Vagina (tissue), 2 donors: ENCODE measurements at regions not wholly inside any gene's neighbourhood (a gene's known extent, or its start where the extent isn't known, plus 50 kb on each side); places are given as distances from the start of the nearest gene placed in this dataset.

Experiments
- DNase-seq, 2 donors: peaks; one replicate each; pipeline ENCODE4 v3.0.0-alpha.2; 2017; ENCODE audit errors: extremely low spot score in 2 of 2
- H3K27ac ChIP-seq: fragments of 200-600 bp; sonication (generic); one replicate; pipeline ENCODE4 v1.5.1; 2019
- H3K27me3 ChIP-seq: fragments of 200-600 bp; sonication (generic); one replicate; pipeline ENCODE4 v1.5.1; 2019
- H3K36me3 ChIP-seq, 2 donors: fragments of 200-600 bp; sonication (generic); one replicate each; pipeline ENCODE4 v1.5.1; 2017 to 2019
- H3K4me1 ChIP-seq: fragments of 200-600 bp; sonication (generic); one replicate; pipeline ENCODE4 v1.5.1; 2019
- H3K4me3 ChIP-seq, 2 donors: fragments of 200-600 bp; sonication (generic); 1 replicate in 1 of 2; 2 replicates in 1 of 2; pipeline ENCODE4 v1.5.1; 2016 to 2019
- H3K9me3 ChIP-seq: fragments of 200-600 bp; sonication (generic); one replicate; pipeline ENCODE4 v1.5.1; 2019
- CTCF ChIP-seq, 3 experiments: fragments of 450-650 bp in 2 of 3; fragments of 200-600 bp in 1 of 3; sonication (generic) in 1 of 3; IDR thresholded peaks; one replicate each; pipeline ENCODE4 v1.5.1; 2017 to 2019; ENCODE audit warnings: antibody characterized with exemption in 3 of 3, mild to moderate bottlenecking in 2 of 3, moderate library complexity in 2 of 3
- POLR2A ChIP-seq, 2 donors: fragments of 450-650 bp; IDR thresholded peaks; one replicate each; pipeline ENCODE4 v1.6.1; 2017; ENCODE audit warnings: antibody characterized with exemption in 2 of 2, mild to moderate bottlenecking in 2 of 2, moderate library complexity in 2 of 2
- POLR2AphosphoS5 ChIP-seq, 2 donors: sonication (generic); formaldehyde crosslinking; IDR thresholded peaks; one replicate each; pipeline ENCODE4 v1.9.0; 2017; ENCODE audit warnings: antibody characterized with exemption in 2 of 2, mild to moderate bottlenecking in 2 of 2, low read depth in 1 of 2; ENCODE audit not compliant: insufficient read depth in 1 of 2
- intact Hi-C: fragments of 100-400 bp; cut with DNase I; formaldehyde crosslinking; loops from one replicate; pipeline ENCODE4 v1.15.1; 2023

DNA sequence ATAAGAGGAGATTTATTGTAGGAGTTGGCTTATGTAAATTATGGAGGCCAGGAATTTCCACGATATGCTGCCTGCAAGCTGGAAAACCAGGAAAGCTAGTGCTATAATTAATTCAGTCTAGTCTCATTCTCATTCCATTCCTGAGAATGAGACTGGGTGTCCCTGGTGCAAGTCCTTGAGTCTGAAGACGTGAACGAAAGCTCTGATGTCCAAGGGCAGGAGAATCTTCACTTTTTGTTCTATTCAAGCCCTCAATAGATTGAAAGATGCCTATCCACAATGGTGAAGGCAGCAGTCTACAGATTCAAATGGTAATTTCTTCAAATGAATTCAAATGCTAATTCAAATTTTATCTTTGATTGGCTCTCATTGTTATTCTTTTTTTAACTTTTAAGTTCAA is 851.1 kb upstream of the MGAT4C start:
- TF ChIP-seq POLR2AphosphoS5 (IDR thresholded peaks at IDR 0.05; ENCODE audit: insufficient read depth in 1 of 2, low read depth in 1 of 2) = no peak
- TF ChIP-seq CTCF (IDR thresholded peaks at IDR 0.05) = no peak
- TF ChIP-seq POLR2A (IDR thresholded peaks at IDR 0.05) = no peak

GRCh38 chr12:87096082-87096585 is 839.9 kb upstream of the MGAT4C start:
- no peak overlapping the region for H3K27ac ChIP-seq
- no peak for DNase-seq
- TF ChIP-seq POLR2AphosphoS5 (IDR thresholded peaks at IDR 0.05; ENCODE audit: insufficient read depth in 1 of 2, low read depth in 1 of 2) (no peak), POLR2A (IDR thresholded peaks at IDR 0.05) (no peak)
- no peaks in the 10 kb centered on the region for H3K36me3 ChIP-seq
- no peak overlapping the region for H3K4me3 ChIP-seq
- no peaks in the 10 kb centered on the region for H3K27me3 ChIP-seq
- no peaks in the 10 kb centered on the region for H3K4me1 ChIP-seq
- H3K9me3 ChIP-seq = no peaks in the 10 kb centered on the region
- intact Hi-C loops = no loop called here

More for the DNA sequence above, 851.1 kb upstream of the MGAT4C start:
- H3K4me1 ChIP-seq = no peaks in the 10 kb centered on the region
- H3K4me3 ChIP-seq = no peak overlapping the region
- intact Hi-C loops = no loop called here
- H3K27me3 ChIP-seq = no peaks in the 10 kb centered on the region
- H3K36me3 ChIP-seq = no peaks in the 10 kb centered on the region
- no peak for DNase-seq
- no peaks in the 10 kb centered on the region for H3K9me3 ChIP-seq
- H3K27ac ChIP-seq = no peak overlapping the region

DNA sequence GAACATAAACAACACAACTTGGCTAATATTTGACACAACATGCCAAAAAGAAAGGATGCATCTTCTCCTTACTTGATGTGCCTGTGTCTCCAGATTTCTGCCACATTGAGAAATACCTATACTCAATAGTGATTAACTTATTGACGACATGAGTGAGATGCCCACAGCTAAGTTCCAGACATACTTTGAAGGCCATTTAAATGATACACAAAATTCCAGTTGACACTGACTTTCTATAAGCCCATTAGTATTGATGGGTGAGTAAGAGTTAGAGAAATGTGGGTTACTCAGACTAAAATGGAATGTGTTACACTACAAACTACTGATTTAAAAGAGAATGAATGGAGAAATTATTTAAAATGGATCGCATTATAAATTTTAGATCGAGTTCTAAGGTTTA is 838.2 kb upstream of the MGAT4C start:
- no peaks in the 10 kb centered on the region for H3K36me3 ChIP-seq
- no peak for DNase-seq
- no peaks in the 10 kb centered on the region for H3K27me3 ChIP-seq
- TF ChIP-seq CTCF (IDR thresholded peaks at IDR 0.05) (no peak), POLR2A (IDR thresholded peaks at IDR 0.05) (no peak), POLR2AphosphoS5 (IDR thresholded peaks at IDR 0.05; ENCODE audit: insufficient read depth in 1 of 2, low read depth in 1 of 2) (no peak)
- no peaks in the 10 kb centered on the region for H3K4me1 ChIP-seq
- no peaks in the 10 kb centered on the region for H3K9me3 ChIP-seq
- H3K27ac ChIP-seq = no peak overlapping the region
- intact Hi-C loops = no loop called here
- no peak overlapping the region for H3K4me3 ChIP-seq

GRCh38 chr12:87092421-87092820 is 836.2 kb upstream of the MGAT4C start:
- no peaks in the 10 kb centered on the region for H3K4me1 ChIP-seq
- no peak overlapping the region for H3K27ac ChIP-seq
- no peaks in the 10 kb centered on the region for H3K27me3 ChIP-seq
- H3K9me3 ChIP-seq = no peaks in the 10 kb centered on the region
- intact Hi-C loops = no loop called here
- H3K36me3 ChIP-seq = no peaks in the 10 kb centered on the region
- no peak for DNase-seq
- TF ChIP-seq POLR2AphosphoS5 (IDR thresholded peaks at IDR 0.05; ENCODE audit: insufficient read depth in 1 of 2, low read depth in 1 of 2) = no peak
- TF ChIP-seq POLR2A (IDR thresholded peaks at IDR 0.05) = no peak
- TF ChIP-seq CTCF (IDR thresholded peaks at IDR 0.05) = no peak
- H3K4me3 ChIP-seq = no peak overlapping the region

GRCh38 chr12:87086118-87086891 is 830.1 kb upstream of the MGAT4C start:
- TF ChIP-seq CTCF (IDR thresholded peaks at IDR 0.05) (no peak), POLR2AphosphoS5 (IDR thresholded peaks at IDR 0.05; ENCODE audit: insufficient read depth in 1 of 2, low read depth in 1 of 2) (no peak), POLR2A (IDR thresholded peaks at IDR 0.05) (no peak)
- Histone ChIP-seq H3K36me3 (no peaks in the 10 kb centered on the region), H3K4me3 (no peak overlapping the region), H3K9me3 (no peaks in the 10 kb centered on the region), H3K27ac (no peak overlapping the region), H3K27me3 (no peaks in the 10 kb centered on the region), H3K4me1 (no peaks in the 10 kb centered on the region)
- intact Hi-C loops = no loop called here
- DNase-seq = no peak
